LNCaP clone FGC (cell line): ENCODE measurements at regions not wholly inside any gene's neighbourhood (a gene's known extent, or its start where the extent isn't known, plus 50 kb on each side); places are given as distances from the start of the nearest gene placed in this dataset.

Source experiments
- DNase-seq: peaks from one replicate; pipeline ENCODE4 v3.0.0-alpha.2; 2011; ENCODE audit warnings: low read depth
- H3K4me3 ChIP-seq: 2 replicates; pipeline ENCODE4 v1.5.1; 2011; ENCODE audit warnings: mild to moderate bottlenecking, low read depth, low read length, control low read depth
- TF ChIP-seq, protein P1 (sequence below): IDR thresholded peaks from 2 replicates; pipeline ENCODE4 v1.5.1; 2012; ENCODE audit warnings: mild to moderate bottlenecking; ENCODE audit not compliant: control insufficient read depth, insufficient read depth; ENCODE audit errors: extremely low read depth

GRCh38 chr9:31335529-31336234, 1048.8 kb upstream of the ACO1 start:
- no peak for DNase-seq
- TF ChIP-seq, protein P1, sequence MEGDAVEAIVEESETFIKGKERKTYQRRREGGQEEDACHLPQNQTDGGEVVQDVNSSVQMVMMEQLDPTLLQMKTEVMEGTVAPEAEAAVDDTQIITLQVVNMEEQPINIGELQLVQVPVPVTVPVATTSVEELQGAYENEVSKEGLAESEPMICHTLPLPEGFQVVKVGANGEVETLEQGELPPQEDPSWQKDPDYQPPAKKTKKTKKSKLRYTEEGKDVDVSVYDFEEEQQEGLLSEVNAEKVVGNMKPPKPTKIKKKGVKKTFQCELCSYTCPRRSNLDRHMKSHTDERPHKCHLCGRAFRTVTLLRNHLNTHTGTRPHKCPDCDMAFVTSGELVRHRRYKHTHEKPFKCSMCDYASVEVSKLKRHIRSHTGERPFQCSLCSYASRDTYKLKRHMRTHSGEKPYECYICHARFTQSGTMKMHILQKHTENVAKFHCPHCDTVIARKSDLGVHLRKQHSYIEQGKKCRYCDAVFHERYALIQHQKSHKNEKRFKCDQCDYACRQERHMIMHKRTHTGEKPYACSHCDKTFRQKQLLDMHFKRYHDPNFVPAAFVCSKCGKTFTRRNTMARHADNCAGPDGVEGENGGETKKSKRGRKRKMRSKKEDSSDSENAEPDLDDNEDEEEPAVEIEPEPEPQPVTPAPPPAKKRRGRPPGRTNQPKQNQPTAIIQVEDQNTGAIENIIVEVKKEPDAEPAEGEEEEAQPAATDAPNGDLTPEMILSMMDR, result no peak
- no peak overlapping the region for H3K4me3 ChIP-seq

DNA sequence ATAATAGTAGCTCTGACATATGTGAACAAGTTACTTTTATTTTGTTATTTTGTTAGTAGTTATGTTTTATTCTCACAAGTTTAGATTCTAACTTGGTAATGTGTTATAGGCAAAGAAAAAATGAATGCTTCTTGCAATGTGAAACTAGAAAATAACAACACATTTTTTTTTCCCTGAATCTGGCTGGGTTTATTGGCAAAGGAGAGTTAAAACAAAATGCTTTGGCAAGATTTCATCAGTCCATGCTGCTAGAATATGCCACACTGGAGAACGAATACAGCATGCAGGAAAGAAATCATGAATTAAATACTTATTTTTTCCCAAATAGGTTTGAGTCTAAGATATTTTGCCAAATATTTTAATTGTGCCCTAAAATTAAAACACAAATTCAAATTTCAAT, 1048.1 kb upstream of the ACO1 start:
- no peak for DNase-seq
- no peak overlapping the region for H3K4me3 ChIP-seq
- TF ChIP-seq, protein P1, result no peak

- no peak for DNase-seq
- TF ChIP-seq, protein P1, result no peak
- H3K4me3 ChIP-seq, result no peak overlapping the region
These were observed 1047.6 kb upstream of the ACO1 start for GRCh38 chr9:31336841-31337240.

DNA sequence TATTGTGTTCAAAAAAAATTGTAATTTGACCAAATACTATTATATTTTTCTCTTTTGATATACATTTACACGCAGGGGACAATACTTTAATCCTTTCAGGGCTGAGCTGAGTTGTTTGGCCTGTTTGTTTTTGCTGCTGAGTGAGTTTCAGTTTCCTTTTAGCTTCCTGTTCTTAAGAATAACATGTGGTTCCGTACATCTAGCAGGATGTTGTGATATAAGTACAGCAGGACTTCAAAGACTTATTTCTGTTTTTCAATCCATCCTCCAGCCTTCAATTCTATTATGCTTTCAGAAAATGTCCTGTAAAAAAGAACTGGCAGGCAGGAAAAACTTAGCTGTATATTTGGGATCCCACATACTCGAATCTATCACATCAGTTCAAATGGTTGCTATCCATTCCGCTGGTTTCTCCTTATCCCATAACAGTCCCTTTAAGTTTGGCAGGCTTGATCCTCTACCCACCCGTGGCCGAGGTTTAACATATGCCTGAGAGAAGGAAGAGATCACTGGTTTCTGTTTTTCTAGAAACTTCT, 1037.3 kb upstream of the ACO1 start:
- no peak overlapping the region for H3K4me3 ChIP-seq
- DNase-seq, result no peak
- TF ChIP-seq, protein P1, result no peak

GRCh38 chr9:31355159-31355882, 1029.1 kb upstream of the ACO1 start:
- TF ChIP-seq, protein P1, result no peak
- no peak overlapping the region for H3K4me3 ChIP-seq
- no peak for DNase-seq

DNA sequence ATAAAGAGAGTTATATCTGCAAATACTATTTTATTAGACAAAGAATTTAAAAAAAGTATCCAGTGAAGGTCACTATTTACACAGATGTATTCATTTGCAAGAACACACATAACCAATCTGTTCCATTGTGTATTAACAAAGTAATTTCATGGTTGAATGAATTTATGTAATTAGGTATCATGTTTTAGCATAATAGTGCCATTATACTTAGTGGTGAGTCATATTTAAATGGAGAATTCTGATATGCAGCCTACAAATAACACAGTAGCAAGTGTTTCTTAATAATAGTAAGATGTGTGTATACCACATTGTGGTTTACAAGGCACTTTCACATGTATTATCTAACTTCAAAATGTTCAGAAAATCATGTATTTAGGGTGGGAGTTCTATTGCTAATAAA, 1028.5 kb upstream of the ACO1 start:
- no peak overlapping the region for H3K4me3 ChIP-seq
- TF ChIP-seq, protein P1, result no peak
- no peak for DNase-seq

DNA sequence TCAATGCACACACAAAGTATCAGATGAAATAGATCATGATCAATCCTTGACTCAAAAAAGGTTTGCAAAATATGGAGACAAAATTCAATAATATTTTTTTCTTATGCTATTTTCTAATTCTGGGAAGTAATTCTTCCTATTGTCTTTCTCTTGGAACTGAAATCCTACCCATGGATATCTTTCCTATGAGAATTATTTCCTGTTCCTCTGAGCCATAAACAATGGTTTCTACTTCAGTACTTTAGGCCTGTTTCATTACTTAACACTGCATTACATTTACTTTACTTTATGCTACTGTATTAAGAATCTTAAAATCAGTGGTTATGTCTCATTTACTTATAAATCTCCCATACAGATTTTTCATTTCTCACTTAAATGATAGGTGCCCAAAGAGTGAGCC, 1025.4 kb upstream of the ACO1 start:
- TF ChIP-seq, protein P1, result no peak
- DNase-seq, result no peak
- H3K4me3 ChIP-seq, result no peak overlapping the region
